GM12878 (cell line): ENCODE measurements at regions not wholly inside any gene's neighbourhood (a gene's known extent, or its start where the extent isn't known, plus 50 kb on each side); places are given as distances from the start of the nearest gene placed in this dataset.

Experiments used
- ATAC-seq: fragments of 200-7000 bp; cut with Tn5 transposase; 3 replicates; pipeline ENCODE4 v1.9.1; 2020; ENCODE audit warnings: mild to moderate bottlenecking, moderate library complexity
- BruUV-seq: library from RNA; stranded (reverse); fragments of 400-500 nt; replicated peaks from 2 replicates; lab custom pipeline; 2021; lab: Mats Ljungman, UMichigan
- CTCF ChIA-PET: fragments of 300-600 bp; sonication (Branson Sonifier 250); formaldehyde crosslinking; extraction: SDS; loops from one replicate; lab custom pipeline; 2021; ENCODE audit warnings: inconsistent platforms; lab: Yijun Ruan, JAX
- POLR2A ChIA-PET: fragments of 350-600 bp; formaldehyde crosslinking; extraction: SDS; loops from one replicate; lab custom pipeline; 2021; ENCODE audit warnings: inconsistent platforms; lab: Charles Lee
- RAD21 ChIA-PET: fragments of 300-600 bp; sonication (Branson Sonifier 250); formaldehyde crosslinking; loops from one replicate; lab custom pipeline; 2023; ENCODE audit warnings: antibody characterized with exemption; ENCODE audit not compliant: unreplicated experiment; lab: Charles Lee
- SMC1A ChIA-PET: fragments of 300-600 bp; sonication (Branson Sonifier 250); formaldehyde crosslinking; loops from one replicate; lab custom pipeline; 2023; ENCODE audit not compliant: unreplicated experiment, uncharacterized antibody; lab: Charles Lee
- DNase-seq: peaks from one replicate; pipeline ENCODE4 v3.0.0-alpha.2; 2011; ENCODE audit warnings: low read depth, low spot score
- FAIRE-seq: peaks from 3 replicates; lab custom pipeline; 2011; peaks lifted over from hg19 to GRCh38; lab: Jason Lieb, UNC
- H2AFZ ChIP-seq: 2 replicates; pipeline ENCODE4 v1.6.0; 2011; ENCODE audit warnings: low read depth, low read length, control low read depth; ENCODE audit not compliant: control insufficient read depth
- H3K27ac ChIP-seq: 2 replicates; pipeline ENCODE4 v1.5.1; 2011; ENCODE audit warnings: control low read depth; ENCODE audit not compliant: control insufficient read depth, insufficient read depth
- H3K27me3 ChIP-seq, 2 experiments: replicated peaks in 1 of 2; 2 replicates each; pipeline versions ENCODE4 v1.6.0 to v1.6.1; 2011; ENCODE audit warnings: low read length in 1 of 2; ENCODE audit not compliant: control insufficient read depth in 2 of 2, insufficient read depth in 2 of 2
- H3K36me3 ChIP-seq, 2 experiments: 2 replicates each; pipeline ENCODE4 v1.5.1; 2011; ENCODE audit warnings: low read length in 1 of 2; ENCODE audit not compliant: control insufficient read depth in 2 of 2, insufficient read depth in 2 of 2
- H3K4me1 ChIP-seq: 2 replicates; pipeline ENCODE4 v1.6.1; 2011; ENCODE audit warnings: mild to moderate bottlenecking, low read length, moderate library complexity, mixed read lengths; ENCODE audit not compliant: control insufficient read depth, insufficient read depth
- H3K4me2 ChIP-seq: 2 replicates; pipeline ENCODE4 v1.6.0; 2011; ENCODE audit warnings: control low read depth; ENCODE audit not compliant: control insufficient read depth, insufficient read depth
- H3K4me3 ChIP-seq: fragments of 200-600 bp; sonication (generic); 2 replicates; pipeline ENCODE4 v1.5.1; 2016
- H3K79me2 ChIP-seq: 2 replicates; pipeline ENCODE4 v1.6.0; 2011; ENCODE audit warnings: low read length; ENCODE audit not compliant: control insufficient read depth, insufficient read depth
- H3K9ac ChIP-seq: 2 replicates; pipeline ENCODE4 v1.8.0; 2011; ENCODE audit warnings: low read length, control low read depth, mixed read lengths; ENCODE audit not compliant: control insufficient read depth, insufficient read depth
- H3K9me3 ChIP-seq: replicated peaks from 3 replicates; pipeline ENCODE4 v1.5.1; 2011; ENCODE audit warnings: mild to moderate bottlenecking, low read length; ENCODE audit not compliant: control insufficient read depth, insufficient read depth
- H4K20me1 ChIP-seq: 2 replicates; pipeline ENCODE4 v1.6.0; 2011; ENCODE audit not compliant: control insufficient read depth, insufficient read depth
- ATF2 ChIP-seq: IDR thresholded peaks from 2 replicates; pipeline ENCODE4 v1.6.1; 2012; ENCODE audit warnings: low read length, inconsistent platforms
- BHLHE40 ChIP-seq, 2 experiments: fragments of 450-650 bp in 1 of 2; IDR thresholded peaks; 2 replicates each; pipeline ENCODE4 v1.6.1; 2011 to 2017; ENCODE audit warnings: low read depth in 2 of 2, borderline replicate concordance in 1 of 2, improper control_type of control experiment in 1 of 2, low read length in 1 of 2, mild to moderate bottlenecking in 1 of 2
- EED ChIP-seq: sonication (generic); IDR thresholded peaks from 2 replicates; pipeline ENCODE4 v1.6.1; 2016; ENCODE audit warnings: antibody characterized with exemption, low read depth
- MEF2A ChIP-seq: IDR thresholded peaks from 2 replicates; pipeline ENCODE4 v1.6.1; 2011; ENCODE audit warnings: low read depth, mild to moderate bottlenecking, low read length, moderate library complexity; ENCODE audit not compliant: insufficient read depth
- NFIC ChIP-seq: IDR thresholded peaks from 2 replicates; pipeline ENCODE4 v1.6.1; 2012; ENCODE audit warnings: low read depth, mild to moderate bottlenecking, inconsistent platforms, low read length, moderate library complexity
- RUNX3 ChIP-seq: IDR thresholded peaks from 2 replicates; pipeline ENCODE4 v1.6.1; 2012; ENCODE audit warnings: low read length, inconsistent platforms
- ZNF274 ChIP-seq: IDR thresholded peaks from one replicate; pipeline ENCODE4 v1.8.0; 2011; ENCODE audit not compliant: insufficient read length, insufficient read depth
- ZNF592 ChIP-seq: fragments of 450-650 bp; IDR thresholded peaks from 2 replicates; pipeline ENCODE4 v1.6.1; 2017; ENCODE audit warnings: mild to moderate bottlenecking, moderate library complexity
- WGBS: methylation state at CpG from one replicate; pipeline ENCODE4 v1.1.6; 2016; ENCODE audit warnings: low lambda C conversion rate; ENCODE audit not compliant: insufficient replicate concordance, insufficient coverage; ENCODE audit errors: missing lambda C conversion rate; 5-methylcytosine and 5-hydroxymethylcytosine counted together
- in situ Hi-C: fragments of 300-500 bp; cut with MboI; formaldehyde crosslinking; loops from 9 replicates; pipeline ENCODE4 v1.14.3; 2018; ENCODE audit warnings: mixed read lengths
- intact Hi-C: fragments of 100-400 bp; cut with micrococcal nuclease; formaldehyde crosslinking; loops from one replicate; pipeline ENCODE4 v1.14.2; 2022; ENCODE audit not compliant: unreplicated experiment

GRCh38 chr2:196533772-196534397 lies 105.6 kb upstream of the CCDC150 start:
- no peak for FAIRE-seq
- SMC1A ChIA-PET = no interaction called here
- no peak overlapping the region for H3K4me2 ChIP-seq
- H3K27ac ChIP-seq = no peak overlapping the region
- in situ Hi-C loops = no loop called here
- BruUV-seq = no TSS peak
- 0 out of 2 replicates have a peak, but pooled peaks cover 3% of the 10 kb centered on the region for H3K4me1 ChIP-seq
- no peaks in the 10 kb centered on the region for H3K79me2 ChIP-seq
- intact Hi-C loops = no loop called here
- ATAC-seq = no peak
- POLR2A ChIA-PET = no interaction called here
- H3K9me3 ChIP-seq = no peaks in the 10 kb centered on the region; the same call in 2 of the 3 replicates
- H3K4me3 ChIP-seq = no peak overlapping the region
- 38% methylated on average over 3 of the region's 3 CpGs for WGBS
- H3K36me3 ChIP-seq = no peaks in the 10 kb centered on the region
- CTCF ChIA-PET = interaction anchor here (0.6 to 1.0 kb wide), 2 partner anchors 30 to 217 kb away, joined by 3 to 4 read pairs; no protein-coding TSS in a partner anchor
- H3K9ac ChIP-seq = no peak overlapping the region
- no peaks in the 10 kb centered on the region; a peak in 1 of 4 replicates for H3K27me3 ChIP-seq
- H4K20me1 ChIP-seq = no peaks in the 10 kb centered on the region
- RAD21 ChIA-PET = no interaction called here
- no peak for TF ChIP-seq ZNF274
- TF ChIP-seq ATF2 = no peak
- no peak for TF ChIP-seq EED
- peak; percentile 73; the same call in 1 of the 2 replicates for TF ChIP-seq MEF2A
- TF ChIP-seq BHLHE40 (IDR thresholded peaks at IDR 0.05; ENCODE audit: borderline replicate concordance in 1 of 2, low read depth in 2 of 2, low read length in 1 of 2) = no peak
- TF ChIP-seq RUNX3 = peak; percentile 72
- TF ChIP-seq NFIC = peak; percentile 33; the same call in 1 of the 2 replicates
- no peak for TF ChIP-seq ZNF592
- H2AFZ ChIP-seq = no peak overlapping the region
- DNase-seq = no peak
